OCI-LY7 (cell line): ENCODE measurements at regions not wholly inside any gene's neighbourhood (a gene's known extent, or its start where the extent isn't known, plus 50 kb on each side); places are given as distances from the start of the nearest gene placed in this dataset.

Source experiments
- CTCF ChIP-seq: fragments of 200-600 bp; sonication (generic); conservative IDR thresholded peaks from 2 replicates; pipeline ENCODE4 v1.5.1; 2014; ENCODE audit warnings: mild to moderate bottlenecking, antibody characterized with exemption, low read length, moderate library complexity, mixed read lengths
- EZH2phosphoT487 ChIP-seq: fragments of 200-600 bp; sonication (generic); IDR thresholded peaks from 2 replicates; pipeline ENCODE4 v1.6.1; 2018; ENCODE audit warnings: low read depth, borderline replicate concordance, mild to moderate bottlenecking, mixed run types, antibody characterized with exemption, low read length, moderate library complexity, mixed read lengths

GRCh38 chr22:44561139-44561840 lies 63.3 kb upstream of the RTL6 start:
- TF ChIP-seq CTCF (no peak), EZH2phosphoT487 (no peak)
